ENCODE measurements at regions not wholly inside any gene's neighbourhood (a gene's known extent, or its start where the extent isn't known, plus 50 kb on each side); places are given as distances from the start of the nearest gene placed in this dataset.

GRCh38 chr11:81010631-81011030, 1569.8 kb upstream of the TENM4 start:
- TF ChIP-seq OSR1 (CRISPR knock-in tag; IDR thresholded peaks at IDR 0.05) (no peak), PATZ1 (CRISPR knock-in tag; IDR thresholded peaks at IDR 0.05; ENCODE audit: borderline replicate concordance) (no peak), CREB5 (CRISPR knock-in tag; IDR thresholded peaks at IDR 0.05; ENCODE audit: low read depth) (no peak), ISL1 (CRISPR knock-in tag; IDR thresholded peaks at IDR 0.05) (no peak), PPARA (CRISPR knock-in tag; IDR thresholded peaks at IDR 0.05; ENCODE audit: borderline replicate concordance) (no peak), ESRRG (CRISPR knock-in tag; IDR thresholded peaks at IDR 0.05) (no peak), SNAI2 (CRISPR knock-in tag; IDR thresholded peaks at IDR 0.05) (no peak), RARB (CRISPR knock-in tag; IDR thresholded peaks at IDR 0.05) (no peak), ZFP30 (CRISPR knock-in tag; IDR thresholded peaks at IDR 0.05) (no peak)

All from SK-N-SH treated with all-trans-retinoic acid at 6 μM for 48 hours (cell line).